HepG2 (cell line): ENCODE measurements at regions not wholly inside any gene's neighbourhood (a gene's known extent, or its start where the extent isn't known, plus 50 kb on each side); places are given as distances from the start of the nearest gene placed in this dataset.

Experiments
- ATAC-seq: fragments of 200-7000 bp; cut with Tn5 transposase; 3 replicates; pipeline ENCODE4 v1.9.1; 2020; ENCODE audit warnings: mild to moderate bottlenecking, moderate library complexity
- BruUV-seq: library from RNA; stranded (reverse); fragments of 400-500 nt; replicated peaks from 2 replicates; lab custom pipeline; 2021; lab: Mats Ljungman, UMichigan
- CTCF ChIA-PET: fragments of 300-600 bp; formaldehyde crosslinking; extraction: SDS; loops from one replicate; lab custom pipeline; 2021; ENCODE audit warnings: low total read pairs, inconsistent platforms, low intra/inter-chr PET ratio; lab: Yijun Ruan, JAX
- POLR2A ChIA-PET: fragments of 350-600 bp; sonication (Branson Sonifier 250); formaldehyde crosslinking; loops from one replicate; lab custom pipeline; 2020; ENCODE audit warnings: antibody characterized with exemption, inconsistent platforms; lab: Yijun Ruan, JAX
- DNase-seq: peaks from one replicate; pipeline ENCODE4 v3.0.0-alpha.2; 2015; ENCODE audit warnings: low spot score
- FAIRE-seq: peaks from 3 replicates; lab custom pipeline; 2011; peaks lifted over from hg19 to GRCh38; lab: Jason Lieb, UNC
- H2AFZ ChIP-seq: one replicate; pipeline ENCODE4 v1.6.1; 2011; ENCODE audit warnings: low read length, inconsistent platforms
- H3K27ac ChIP-seq: fragments of 300-600 bp; 3 replicates; pipeline ENCODE4 v1.8.0; 2011; ENCODE audit warnings: mixed run types, mild to moderate bottlenecking, mixed read lengths, low read length, inconsistent platforms; ENCODE audit not compliant: insufficient read depth; ENCODE audit errors: extremely low read length
- H3K27me3 ChIP-seq, 2 experiments: fragments of 200-600 bp in 1 of 2; 2 replicates in 1 of 2; 3 replicates in 1 of 2; pipeline versions ENCODE4 v1.6.0 to v1.8.0; 2011; ENCODE audit warnings: low read length in 2 of 2, mild to moderate bottlenecking in 2 of 2, moderate library complexity in 2 of 2, inconsistent platforms in 1 of 2; ENCODE audit not compliant: insufficient read depth in 2 of 2, control insufficient read depth in 1 of 2
- H3K36me3 ChIP-seq, 2 experiments: fragments of 200-600 bp in 1 of 2; replicated peaks in 1 of 2; 2 replicates in 1 of 2; 3 replicates in 1 of 2; pipeline versions ENCODE4 v1.5.1 to v1.8.0; 2011; ENCODE audit warnings: low read length in 2 of 2, inconsistent platforms in 1 of 2; ENCODE audit not compliant: insufficient read depth in 2 of 2, control insufficient read depth in 1 of 2
- H3K4me1 ChIP-seq: 2 replicates; pipeline ENCODE4 v1.5.1; 2012; ENCODE audit warnings: low read length, inconsistent platforms; ENCODE audit not compliant: insufficient read depth
- H3K4me2 ChIP-seq: 2 replicates; pipeline ENCODE4 v1.6.0; 2011; ENCODE audit warnings: low read depth, low read length, inconsistent platforms
- H3K4me3 ChIP-seq, 3 experiments: fragments of 200-600 bp in 1 of 3; sonication (generic), shearing (Covaris generic) in 1 of 3; replicated peaks in 1 of 3; 2 replicates each; pipeline ENCODE4 v1.5.1; 2011 to 2016; ENCODE audit warnings: low read length in 3 of 3, inconsistent platforms in 2 of 3, low read depth in 2 of 3, mild to moderate bottlenecking in 2 of 3, control low read depth in 1 of 3, mixed read lengths in 1 of 3; ENCODE audit not compliant: insufficient read depth in 1 of 3
- H3K79me2 ChIP-seq: one replicate; pipeline ENCODE4 v1.6.1; 2011; ENCODE audit warnings: low read length, inconsistent platforms; ENCODE audit not compliant: insufficient read depth
- H3K9ac ChIP-seq: 2 replicates; pipeline ENCODE4 v1.6.0; 2011; ENCODE audit warnings: mild to moderate bottlenecking, low read depth, low read length, inconsistent platforms; ENCODE audit not compliant: insufficient read depth
- H3K9me3 ChIP-seq: 2 replicates; pipeline ENCODE4 v1.5.1; 2012; ENCODE audit warnings: mild to moderate bottlenecking, low read length
- H4K20me1 ChIP-seq: 2 replicates; pipeline ENCODE4 v1.6.0; 2011; ENCODE audit warnings: inconsistent platforms, mild to moderate bottlenecking, low read length, moderate library complexity; ENCODE audit not compliant: insufficient read depth
- CREB1 ChIP-seq, 2 experiments: fragments of 450-650 bp in 1 of 2; IDR thresholded peaks; 2 replicates each; pipeline ENCODE4 v1.6.1; 2016 to 2017; ENCODE audit warnings: control low read depth in 1 of 2, mild to moderate bottlenecking in 1 of 2, missing compliant biosample characterization in 1 of 2, missing genetic modification characterization in 1 of 2
- PATZ1 ChIP-seq: sonication (generic); formaldehyde crosslinking; IDR thresholded peaks from 2 replicates; pipeline ENCODE4 v1.4.0; 2020; ENCODE audit warnings: missing genetic modification reagents
- ZFP36 ChIP-seq: fragments of 150-350 bp; IDR thresholded peaks from 2 replicates; pipeline ENCODE4 v1.6.1; 2018; ENCODE audit warnings: borderline replicate concordance, low read length, low read depth; ENCODE audit not compliant: partially characterized antibody
- WGBS: methylation state at CpG from one replicate; pipeline ENCODE4 v1.1.6; 2017; ENCODE audit warnings: low lambda C conversion rate; 5-methylcytosine and 5-hydroxymethylcytosine counted together
- in situ Hi-C: cut with HindIII; loops from 2 replicates; pipeline ENCODE4 v1.10.0; 2017; ENCODE audit warnings: low pct_unique_long_range_greater_than_20kb; ENCODE audit not compliant: extremely low pct_ligation_motif_present
- intact Hi-C: fragments of 100-400 bp; cut with micrococcal nuclease; formaldehyde crosslinking; loops from one replicate; pipeline ENCODE4 v1.10.0; 2022; ENCODE audit not compliant: unreplicated experiment

GRCh38 chr15:29529043-29529442, 259.4 kb upstream of the NSMCE3 start:
- CTCF ChIA-PET, result no interaction called here
- no peak for FAIRE-seq
- Histone ChIP-seq H4K20me1 (no peaks in the 10 kb centered on the region), H3K27me3 (no peaks in the 10 kb centered on the region), H2AFZ (no peak overlapping the region), H3K4me3 (no peak overlapping the region), H3K4me1 (no peaks in the 10 kb centered on the region), H3K36me3 (no peaks in the 10 kb centered on the region), H3K79me2 (no peaks in the 10 kb centered on the region), H3K4me2 (no peak overlapping the region), H3K9ac (no peak overlapping the region), H3K9me3 (no peaks in the 10 kb centered on the region)
- intact Hi-C loops (no loop called here), in situ Hi-C loops (no loop called here)
- 40% methylated on average over 3 of the region's 3 CpGs for WGBS
- no peak for ATAC-seq
- no TSS peak for BruUV-seq
- no peak for DNase-seq
- TF ChIP-seq CREB1 (IDR thresholded peaks at IDR 0.05) (no peak), CREB1 (CRISPR knock-in tag; IDR thresholded peaks at IDR 0.05) (no peak)
- TF ChIP-seq, all 625 proteins: peak for 0
- POLR2A ChIA-PET, result no interaction called here
- no peak overlapping the region for H3K27ac ChIP-seq

GRCh38 chr15:29528276-29528675, 258.7 kb upstream of the NSMCE3 start:
- H3K27me3 ChIP-seq, result no peaks in the 10 kb centered on the region

More at GRCh38 chr15:29528276-29528675, 258.7 kb upstream of the NSMCE3 start:
- no peak for TF ChIP-seq ZFP36
- TF ChIP-seq PATZ1 (CRISPR knock-in tag), result no peak
- no peak overlapping the region for H3K27ac ChIP-seq
- H3K4me3 ChIP-seq, result no peak overlapping the region
- WGBS, result 0% methylated on average over 1 of the region's 1 CpG
- H2AFZ ChIP-seq, result no peak overlapping the region
- H3K9me3 ChIP-seq, result no peaks in the 10 kb centered on the region
- H3K36me3 ChIP-seq, result no peaks in the 10 kb centered on the region
- H4K20me1 ChIP-seq, result no peaks in the 10 kb centered on the region
- ChIA-PET POLR2A (no interaction called here), CTCF (no interaction called here)
- DNase-seq, result no peak
- FAIRE-seq, result no peak
- BruUV-seq, result no TSS peak
- no peak overlapping the region for H3K4me2 ChIP-seq
- in situ Hi-C loops, result no loop called here
- no peak overlapping the region for H3K9ac ChIP-seq
- intact Hi-C loops, result no loop called here
- no peak for ATAC-seq
- no peaks in the 10 kb centered on the region for H3K4me1 ChIP-seq
- no peaks in the 10 kb centered on the region for H3K79me2 ChIP-seq
